ENCODE measurements at regions not wholly inside any gene's neighbourhood (a gene's known extent, or its start where the extent isn't known, plus 50 kb on each side); places are given as distances from the start of the nearest gene placed in this dataset.

DNA sequence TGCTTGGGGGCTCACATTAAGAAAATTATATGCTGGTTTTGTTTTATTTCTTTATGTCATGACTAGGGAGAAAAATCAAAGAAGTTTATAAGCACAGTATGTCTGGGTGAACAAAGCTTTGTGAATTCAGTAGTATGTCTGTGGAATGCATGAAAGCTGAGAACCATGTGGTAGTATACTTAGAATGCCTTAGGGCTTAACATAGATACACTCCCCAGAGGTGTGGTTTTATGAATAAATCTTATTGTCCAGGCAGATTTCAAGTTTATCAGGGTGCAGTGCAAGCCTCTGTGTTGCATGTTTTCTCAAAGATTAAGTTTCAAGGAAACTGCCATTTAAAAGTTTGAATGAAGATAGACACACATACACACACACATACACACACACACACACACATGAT, 620.5 kb downstream of the CDY2B start:
- no peak overlapping the region for H3K4me3 ChIP-seq
- no peaks in the 10 kb centered on the region for H3K36me3 ChIP-seq
- H3K9me3 ChIP-seq, result no peaks in the 10 kb centered on the region
- no peaks in the 10 kb centered on the region for H3K27me3 ChIP-seq
- TF ChIP-seq, protein P1, sequence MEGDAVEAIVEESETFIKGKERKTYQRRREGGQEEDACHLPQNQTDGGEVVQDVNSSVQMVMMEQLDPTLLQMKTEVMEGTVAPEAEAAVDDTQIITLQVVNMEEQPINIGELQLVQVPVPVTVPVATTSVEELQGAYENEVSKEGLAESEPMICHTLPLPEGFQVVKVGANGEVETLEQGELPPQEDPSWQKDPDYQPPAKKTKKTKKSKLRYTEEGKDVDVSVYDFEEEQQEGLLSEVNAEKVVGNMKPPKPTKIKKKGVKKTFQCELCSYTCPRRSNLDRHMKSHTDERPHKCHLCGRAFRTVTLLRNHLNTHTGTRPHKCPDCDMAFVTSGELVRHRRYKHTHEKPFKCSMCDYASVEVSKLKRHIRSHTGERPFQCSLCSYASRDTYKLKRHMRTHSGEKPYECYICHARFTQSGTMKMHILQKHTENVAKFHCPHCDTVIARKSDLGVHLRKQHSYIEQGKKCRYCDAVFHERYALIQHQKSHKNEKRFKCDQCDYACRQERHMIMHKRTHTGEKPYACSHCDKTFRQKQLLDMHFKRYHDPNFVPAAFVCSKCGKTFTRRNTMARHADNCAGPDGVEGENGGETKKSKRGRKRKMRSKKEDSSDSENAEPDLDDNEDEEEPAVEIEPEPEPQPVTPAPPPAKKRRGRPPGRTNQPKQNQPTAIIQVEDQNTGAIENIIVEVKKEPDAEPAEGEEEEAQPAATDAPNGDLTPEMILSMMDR (IDR thresholded peaks at IDR 0.05), result no peak
- intact Hi-C loops (cut with DNase I; ENCODE audit: low total_unique reads), result no loop called here
- H3K27ac ChIP-seq, result no peak overlapping the region
- no peaks in the 10 kb centered on the region for H3K4me1 ChIP-seq
- no peak for DNase-seq

DNA sequence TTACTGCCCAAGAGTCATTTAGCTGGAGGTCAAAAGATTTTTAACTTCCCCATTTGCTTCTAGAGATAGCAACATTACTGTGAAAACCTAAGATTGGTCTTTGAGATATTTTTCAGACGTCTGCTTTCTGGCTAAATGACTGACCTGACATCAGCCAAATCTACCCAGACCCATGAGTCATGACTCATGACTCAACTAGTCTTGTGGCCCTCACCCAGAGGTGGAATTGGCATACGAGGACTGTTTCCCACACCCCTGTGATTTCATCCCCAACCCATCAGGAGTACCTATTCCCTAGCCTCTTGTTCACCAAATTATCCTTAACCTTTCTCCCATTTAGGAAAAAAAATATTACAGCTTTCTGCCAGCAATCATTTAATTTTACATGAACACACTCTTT, 641.6 kb downstream of the CDY2B start:
- intact Hi-C loops (cut with DNase I; ENCODE audit: low total_unique reads), result no loop called here
- Histone ChIP-seq H3K27me3 (no peaks in the 10 kb centered on the region), H3K36me3 (no peaks in the 10 kb centered on the region), H3K9me3 (no peaks in the 10 kb centered on the region), H3K4me1 (no peaks in the 10 kb centered on the region), H3K27ac (no peak overlapping the region), H3K4me3 (no peak overlapping the region)
- TF ChIP-seq, protein P1 (IDR thresholded peaks at IDR 0.05), result no peak
- DNase-seq, result no peak

DNA sequence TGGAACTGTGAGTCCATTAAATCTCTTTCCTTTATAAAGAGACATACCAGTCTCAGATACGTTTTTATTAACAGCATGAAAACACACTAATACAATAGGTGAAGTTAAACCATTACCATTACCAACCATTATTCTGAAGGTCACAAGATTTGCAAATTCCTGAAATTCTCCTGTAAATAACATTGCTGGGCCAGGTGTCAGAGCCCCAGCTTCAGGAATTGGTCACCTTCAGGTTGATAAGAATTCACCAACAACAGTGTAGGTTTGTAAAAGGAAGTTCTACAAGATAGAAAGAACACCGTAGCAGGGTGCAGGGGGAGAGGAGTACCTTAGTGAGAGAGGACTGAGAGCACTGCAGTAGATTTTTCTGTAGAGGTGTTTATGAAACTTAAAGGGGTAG, 644.3 kb downstream of the CDY2B start:
- Histone ChIP-seq H3K4me1 (no peaks in the 10 kb centered on the region), H3K27ac (no peak overlapping the region), H3K4me3 (no peak overlapping the region), H3K9me3 (no peaks in the 10 kb centered on the region), H3K27me3 (no peaks in the 10 kb centered on the region), H3K36me3 (no peaks in the 10 kb centered on the region)
- intact Hi-C loops (cut with DNase I; ENCODE audit: low total_unique reads), result no loop called here
- TF ChIP-seq, protein P1 (IDR thresholded peaks at IDR 0.05), result no peak
- DNase-seq, result no peak

DNA sequence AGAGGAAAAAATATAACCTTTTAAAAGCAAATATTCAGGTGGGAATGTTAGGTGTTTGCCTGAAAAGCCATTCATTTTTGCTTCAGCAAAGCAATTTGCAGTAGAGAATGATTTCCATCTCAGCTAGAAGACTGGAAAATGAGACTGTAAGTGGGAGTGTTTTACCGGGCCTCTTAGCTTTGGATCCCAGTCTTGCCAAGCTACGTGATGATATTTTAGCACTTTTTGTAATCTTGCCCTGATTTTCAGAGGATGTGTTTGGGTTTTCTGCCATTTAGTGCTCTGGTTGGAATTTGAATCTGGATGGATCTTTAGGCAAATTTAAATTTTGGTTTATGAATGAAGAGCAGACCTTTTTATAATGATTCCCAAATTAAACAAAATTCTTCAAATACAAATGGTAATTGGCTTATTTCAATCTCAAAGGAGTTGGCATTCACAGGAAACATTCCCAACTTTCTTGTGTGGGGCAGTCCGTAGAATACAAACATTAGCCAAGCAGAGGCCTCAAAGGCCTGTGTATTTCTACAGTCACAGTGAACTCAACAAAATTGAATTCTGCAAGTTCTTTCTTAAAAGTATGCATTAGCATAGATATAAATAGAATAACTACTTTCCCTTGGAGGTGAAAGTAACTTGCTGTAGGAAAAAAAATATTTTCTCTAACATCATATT, 646.4 kb downstream of the CDY2B start:
- intact Hi-C loops (cut with DNase I; ENCODE audit: low total_unique reads), result no loop called here
- no peak overlapping the region for H3K4me3 ChIP-seq
- H3K9me3 ChIP-seq, result no peaks in the 10 kb centered on the region
- H3K4me1 ChIP-seq, result no peaks in the 10 kb centered on the region
- no peaks in the 10 kb centered on the region for H3K27me3 ChIP-seq
- H3K36me3 ChIP-seq, result no peaks in the 10 kb centered on the region
- TF ChIP-seq, protein P1 (IDR thresholded peaks at IDR 0.05), result no peak
- H3K27ac ChIP-seq, result no peak overlapping the region
- no peak for DNase-seq

DNA sequence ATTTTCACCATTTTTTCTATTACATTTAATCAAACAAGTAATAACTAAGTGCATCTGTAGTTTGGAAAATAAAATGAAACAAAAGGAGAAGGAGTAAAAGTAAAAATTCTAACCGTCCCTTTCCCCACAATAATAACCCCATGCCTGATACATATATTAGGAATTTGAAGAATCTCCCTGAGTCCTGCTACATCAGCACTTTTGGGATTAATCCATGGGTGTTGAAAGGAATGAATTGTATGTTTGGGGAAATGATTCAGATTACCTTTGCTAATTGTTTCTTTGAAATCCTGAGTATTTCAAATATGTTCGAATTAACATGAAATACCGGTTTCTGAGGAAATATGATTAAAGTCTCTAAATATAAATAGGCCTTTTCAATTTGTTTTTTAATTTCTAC, 648.0 kb downstream of the CDY2B start:
- no peak for DNase-seq
- Histone ChIP-seq H3K36me3 (no peaks in the 10 kb centered on the region), H3K27ac (no peak overlapping the region), H3K27me3 (no peaks in the 10 kb centered on the region), H3K4me3 (no peak overlapping the region), H3K9me3 (no peaks in the 10 kb centered on the region), H3K4me1 (no peaks in the 10 kb centered on the region)
- TF ChIP-seq, protein P1 (IDR thresholded peaks at IDR 0.05), result no peak
- intact Hi-C loops (cut with DNase I; ENCODE audit: low total_unique reads), result no loop called here

DNA sequence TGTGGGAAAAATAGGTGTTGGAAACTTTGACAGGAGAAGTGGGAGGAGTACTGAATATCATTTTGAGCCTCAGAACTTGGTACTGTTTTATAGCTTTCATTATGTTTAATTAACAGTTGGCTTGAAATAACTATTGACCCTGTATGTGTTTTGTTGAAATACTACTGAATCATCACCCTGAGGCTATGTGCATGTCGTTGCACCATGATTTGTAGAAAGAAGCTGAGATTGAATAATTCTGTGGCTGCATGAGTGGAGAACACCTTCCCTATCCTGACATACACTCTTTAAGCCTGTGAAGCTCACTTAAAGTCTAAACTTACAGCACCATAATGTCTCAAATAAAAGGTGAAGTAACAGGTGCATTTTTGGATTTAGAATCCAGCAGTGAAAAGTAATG, 656.5 kb downstream of the CDY2B start:
- Histone ChIP-seq H3K36me3 (no peaks in the 10 kb centered on the region), H3K27me3 (no peaks in the 10 kb centered on the region), H3K4me1 (no peaks in the 10 kb centered on the region), H3K27ac (no peak overlapping the region), H3K9me3 (no peaks in the 10 kb centered on the region), H3K4me3 (no peak overlapping the region)
- TF ChIP-seq, protein P1 (IDR thresholded peaks at IDR 0.05), result no peak
- intact Hi-C loops (cut with DNase I; ENCODE audit: low total_unique reads), result no loop called here
- DNase-seq, result no peak
